LNCaP clone FGC (cell line): ENCODE measurements at regions not wholly inside any gene's neighbourhood (a gene's known extent, or its start where the extent isn't known, plus 50 kb on each side); places are given as distances from the start of the nearest gene placed in this dataset.
"Not testable (repeated sequence)": the region's sequence is repeated elsewhere in the genome, so short reads cannot be mapped to it uniquely, and the experiment has no call there.

Experiments
- DNase-seq: peaks from one replicate; pipeline ENCODE4 v3.0.0-alpha.2; 2011; ENCODE audit warnings: low read depth
- H3K4me3 ChIP-seq: 2 replicates; pipeline ENCODE4 v1.5.1; 2011; ENCODE audit warnings: mild to moderate bottlenecking, low read depth, low read length, control low read depth
- TF ChIP-seq, protein P1 (sequence below): IDR thresholded peaks from 2 replicates; pipeline ENCODE4 v1.5.1; 2012; ENCODE audit warnings: mild to moderate bottlenecking; ENCODE audit not compliant: control insufficient read depth, insufficient read depth; ENCODE audit errors: extremely low read depth

DNA sequence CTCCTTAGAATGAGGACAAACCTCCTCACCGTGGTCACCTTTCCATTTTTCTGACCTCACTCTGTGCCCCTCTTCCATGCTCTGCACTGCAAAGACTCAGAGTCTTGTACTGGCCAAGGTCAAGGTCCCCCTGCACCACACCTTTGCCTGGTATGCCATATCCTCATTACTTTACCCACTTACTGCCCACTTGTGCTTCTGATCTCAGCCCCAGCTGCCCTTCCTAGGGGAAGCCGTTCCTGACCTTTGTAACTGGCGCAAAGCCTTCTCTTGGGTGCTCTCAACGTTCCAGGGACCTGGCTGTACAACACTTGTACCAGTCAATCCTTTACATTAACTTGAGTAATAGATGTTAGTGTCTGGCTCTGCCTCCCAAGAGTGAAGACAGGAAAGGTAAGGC, 256.0 kb downstream of the SV2B start:
- DNase-seq, result no peak
- H3K4me3 ChIP-seq, result no peak overlapping the region
- TF ChIP-seq, protein P1, sequence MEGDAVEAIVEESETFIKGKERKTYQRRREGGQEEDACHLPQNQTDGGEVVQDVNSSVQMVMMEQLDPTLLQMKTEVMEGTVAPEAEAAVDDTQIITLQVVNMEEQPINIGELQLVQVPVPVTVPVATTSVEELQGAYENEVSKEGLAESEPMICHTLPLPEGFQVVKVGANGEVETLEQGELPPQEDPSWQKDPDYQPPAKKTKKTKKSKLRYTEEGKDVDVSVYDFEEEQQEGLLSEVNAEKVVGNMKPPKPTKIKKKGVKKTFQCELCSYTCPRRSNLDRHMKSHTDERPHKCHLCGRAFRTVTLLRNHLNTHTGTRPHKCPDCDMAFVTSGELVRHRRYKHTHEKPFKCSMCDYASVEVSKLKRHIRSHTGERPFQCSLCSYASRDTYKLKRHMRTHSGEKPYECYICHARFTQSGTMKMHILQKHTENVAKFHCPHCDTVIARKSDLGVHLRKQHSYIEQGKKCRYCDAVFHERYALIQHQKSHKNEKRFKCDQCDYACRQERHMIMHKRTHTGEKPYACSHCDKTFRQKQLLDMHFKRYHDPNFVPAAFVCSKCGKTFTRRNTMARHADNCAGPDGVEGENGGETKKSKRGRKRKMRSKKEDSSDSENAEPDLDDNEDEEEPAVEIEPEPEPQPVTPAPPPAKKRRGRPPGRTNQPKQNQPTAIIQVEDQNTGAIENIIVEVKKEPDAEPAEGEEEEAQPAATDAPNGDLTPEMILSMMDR, result no peak

DNA sequence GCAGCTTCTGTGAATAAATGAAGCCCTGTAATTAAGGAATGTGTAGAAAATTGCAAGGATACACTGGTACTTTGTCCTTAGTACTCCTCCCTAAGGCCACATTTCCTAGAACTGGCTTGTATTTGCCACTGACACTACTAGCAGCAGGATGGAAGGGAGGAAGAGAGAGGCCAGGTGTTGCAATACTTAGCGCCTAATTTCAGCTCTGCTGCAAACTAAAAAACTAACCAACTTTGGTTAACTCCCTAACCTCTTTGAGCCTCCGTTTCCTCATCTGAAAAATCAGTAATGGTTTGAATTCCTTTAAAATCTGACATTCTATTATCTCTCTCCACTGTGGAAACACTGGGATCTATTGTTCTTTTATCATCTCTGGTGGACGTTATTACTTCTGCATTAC, 257.0 kb downstream of the SV2B start:
- H3K4me3 ChIP-seq, result no peak overlapping the region
- TF ChIP-seq, protein P1, result no peak
- no peak for DNase-seq

GRCh38 chr15:91357486-91357885, 257.4 kb downstream of the SV2B start:
- TF ChIP-seq, protein P1, result no peak
- no peak overlapping the region for H3K4me3 ChIP-seq
- DNase-seq, result no peak

DNA sequence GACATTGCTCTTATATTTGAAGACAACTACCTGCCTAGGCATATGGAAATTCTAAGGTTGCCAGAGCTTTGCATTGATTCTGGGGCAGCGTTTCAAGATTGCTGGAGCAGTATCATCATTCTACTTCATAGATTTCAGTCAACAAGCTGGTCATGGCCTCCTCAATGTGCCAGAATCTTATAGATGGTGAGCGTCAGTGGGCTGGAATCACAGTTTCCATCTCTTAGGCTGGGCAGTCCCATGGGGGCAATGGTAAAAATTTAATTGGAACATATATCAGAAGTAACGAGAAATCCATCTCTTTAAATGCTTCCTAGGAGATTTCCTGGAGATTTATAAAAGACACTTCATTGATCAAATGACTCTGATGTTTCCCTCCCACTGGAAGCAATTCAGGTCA, 258.3 kb downstream of the SV2B start:
- no peak for DNase-seq
- TF ChIP-seq, protein P1, result no peak
- no peak overlapping the region for H3K4me3 ChIP-seq

DNA sequence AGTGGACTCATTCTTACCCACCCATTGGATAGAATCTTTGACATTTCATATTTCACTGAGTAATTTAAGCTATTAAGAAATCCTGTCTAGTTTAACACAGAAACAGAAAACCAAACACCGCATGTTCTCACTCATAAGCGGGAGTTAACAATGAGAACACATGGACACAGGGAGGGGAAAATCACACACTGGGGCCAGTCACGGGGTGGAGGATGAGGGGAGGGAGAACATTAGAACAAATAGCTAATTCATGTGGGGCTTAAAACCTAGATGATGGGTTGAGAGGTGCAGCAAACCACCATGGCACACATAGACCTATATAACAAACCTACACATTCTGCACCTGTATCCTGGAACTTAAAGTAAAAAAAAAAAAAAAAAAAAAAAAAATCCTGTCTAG, 261.6 kb downstream of the SV2B start:
- H3K4me3 ChIP-seq, DNase-seq: not testable (repeated sequence)

DNA sequence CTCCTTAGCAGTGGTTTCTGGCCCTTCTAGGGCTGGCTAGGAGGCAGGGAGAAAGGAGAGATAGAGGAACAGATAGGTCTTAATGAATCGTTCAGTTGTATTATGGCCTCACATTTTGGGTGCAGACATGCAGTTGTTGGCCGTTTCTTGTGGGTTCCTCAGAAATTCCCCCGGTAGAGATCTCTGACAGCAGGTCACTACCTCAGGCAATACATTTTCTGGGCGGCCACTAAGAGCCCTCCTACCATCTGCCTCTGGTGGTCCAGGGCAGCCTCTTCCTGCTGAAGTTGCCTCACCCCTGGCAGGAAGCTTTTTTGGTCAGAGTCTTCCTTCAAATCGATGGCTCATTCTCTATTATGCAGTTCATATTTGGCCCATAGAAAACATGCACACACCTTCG, 266.1 kb downstream of the SV2B start:
- no peak for DNase-seq
- no peak overlapping the region for H3K4me3 ChIP-seq

DNA sequence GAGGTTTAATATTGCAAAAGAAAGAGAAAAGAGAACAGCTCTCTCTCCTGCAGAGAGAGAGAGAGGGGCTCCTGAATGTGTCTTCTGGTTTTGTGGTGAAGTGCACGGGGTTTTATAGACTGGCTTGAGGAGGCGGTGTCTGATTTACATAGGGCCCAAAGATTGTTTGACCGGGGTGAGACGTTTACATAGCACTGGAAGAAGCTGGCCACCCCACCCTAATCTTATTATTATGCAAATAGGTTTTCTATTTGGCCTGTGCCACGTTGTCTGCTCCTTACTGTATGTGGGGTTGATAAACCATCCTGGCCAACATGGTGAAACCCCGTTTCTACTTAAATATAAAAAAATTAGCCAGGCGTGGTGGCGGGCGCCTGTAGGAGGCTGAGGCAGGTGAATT, 268.6 kb downstream of the SV2B start:
- TF ChIP-seq, protein P1, result no peak
- no peak overlapping the region for H3K4me3 ChIP-seq
- no peak for DNase-seq

More for the DNA sequence above, 266.1 kb downstream of the SV2B start:
- TF ChIP-seq, protein P1, result no peak
